Peyer's patch (tissue), 4 donors: ENCODE measurements at regions not wholly inside any gene's neighbourhood (a gene's known extent, or its start where the extent isn't known, plus 50 kb on each side); places are given as distances from the start of the nearest gene placed in this dataset.
"Not testable (repeated sequence)": the region's sequence is repeated elsewhere in the genome, so short reads cannot be mapped to it uniquely, and the experiment has no call there.

Experiments used
- CTCF ChIP-seq, 6 experiments: fragments of 450-650 bp in 4 of 6; fragments of 200-600 bp in 2 of 6; sonication (generic) in 1 of 6; IDR thresholded peaks; one replicate each; pipeline ENCODE4 v1.5.1; 2017 to 2019; ENCODE audit warnings: antibody characterized with exemption in 6 of 6, mild to moderate bottlenecking in 3 of 6, moderate library complexity in 1 of 6
- POLR2A ChIP-seq, 2 donors: fragments of 450-650 bp; IDR thresholded peaks; one replicate each; pipeline ENCODE4 v1.5.1; 2017; ENCODE audit warnings: antibody characterized with exemption in 2 of 2, mild to moderate bottlenecking in 2 of 2, moderate library complexity in 2 of 2

GRCh38 chr4:131750006-131750405, 1399.1 kb upstream of the PCDH10 start:
- TF ChIP-seq CTCF, POLR2A (IDR thresholded peaks at IDR 0.05): not testable (repeated sequence)
